ENCODE measurements at regions not wholly inside any gene's neighbourhood (a gene's known extent, or its start where the extent isn't known, plus 50 kb on each side); places are given as distances from the start of the nearest gene placed in this dataset.

DNA sequence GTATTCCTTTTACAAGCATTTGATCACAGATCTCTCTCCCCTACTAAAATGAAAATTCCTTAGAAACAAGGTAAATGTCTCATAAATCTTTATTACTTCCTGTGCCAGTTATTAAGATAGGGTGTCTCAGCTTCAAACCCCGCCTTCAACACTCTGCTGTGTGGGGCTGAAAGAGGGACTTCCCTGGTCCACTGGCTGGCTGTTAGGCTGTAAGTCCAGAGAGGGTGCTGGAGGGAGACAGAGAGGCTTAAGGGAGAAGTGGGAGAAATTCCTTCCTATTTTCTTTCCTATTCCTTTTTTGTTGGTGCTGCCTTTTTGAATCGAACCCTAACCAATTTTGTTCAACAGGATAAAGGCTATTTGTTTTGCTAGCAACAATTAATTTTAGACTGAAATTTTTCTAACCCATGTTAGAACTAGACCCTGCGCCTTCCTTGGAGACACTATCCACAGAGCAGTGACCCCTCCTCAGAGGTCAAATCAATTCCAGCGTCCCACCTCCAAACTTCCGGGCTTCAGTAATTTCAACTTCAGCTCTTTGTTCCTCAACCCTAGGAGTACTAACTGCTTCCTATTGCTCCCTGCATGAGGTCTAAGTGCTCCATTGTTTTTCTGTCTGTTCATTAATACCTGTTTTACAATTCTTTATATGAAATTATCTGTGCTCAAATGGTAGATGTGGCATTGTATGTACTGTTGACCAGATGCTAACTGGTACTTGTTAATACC is 207.5 kb upstream of the OPRM1 start:
- Histone ChIP-seq H3K4me1 (no peaks in the 10 kb centered on the region), H3K27ac (no peak overlapping the region), H3K4me3 (no peak overlapping the region), H3K9me3 (no peaks in the 10 kb centered on the region), H3K9ac (ENCODE audit: low read depth in 2 of 2, low read length in 2 of 2) (no peak overlapping the region), H3K36me3 (no peaks in the 10 kb centered on the region), H3K27me3 (no peaks in the 10 kb centered on the region)
- intact Hi-C loops (cut with DNase I), result no loop called here
- DNase-seq, result no peak
- TF ChIP-seq, protein P1, sequence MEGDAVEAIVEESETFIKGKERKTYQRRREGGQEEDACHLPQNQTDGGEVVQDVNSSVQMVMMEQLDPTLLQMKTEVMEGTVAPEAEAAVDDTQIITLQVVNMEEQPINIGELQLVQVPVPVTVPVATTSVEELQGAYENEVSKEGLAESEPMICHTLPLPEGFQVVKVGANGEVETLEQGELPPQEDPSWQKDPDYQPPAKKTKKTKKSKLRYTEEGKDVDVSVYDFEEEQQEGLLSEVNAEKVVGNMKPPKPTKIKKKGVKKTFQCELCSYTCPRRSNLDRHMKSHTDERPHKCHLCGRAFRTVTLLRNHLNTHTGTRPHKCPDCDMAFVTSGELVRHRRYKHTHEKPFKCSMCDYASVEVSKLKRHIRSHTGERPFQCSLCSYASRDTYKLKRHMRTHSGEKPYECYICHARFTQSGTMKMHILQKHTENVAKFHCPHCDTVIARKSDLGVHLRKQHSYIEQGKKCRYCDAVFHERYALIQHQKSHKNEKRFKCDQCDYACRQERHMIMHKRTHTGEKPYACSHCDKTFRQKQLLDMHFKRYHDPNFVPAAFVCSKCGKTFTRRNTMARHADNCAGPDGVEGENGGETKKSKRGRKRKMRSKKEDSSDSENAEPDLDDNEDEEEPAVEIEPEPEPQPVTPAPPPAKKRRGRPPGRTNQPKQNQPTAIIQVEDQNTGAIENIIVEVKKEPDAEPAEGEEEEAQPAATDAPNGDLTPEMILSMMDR (IDR thresholded peaks at IDR 0.05), result no peak

DNA sequence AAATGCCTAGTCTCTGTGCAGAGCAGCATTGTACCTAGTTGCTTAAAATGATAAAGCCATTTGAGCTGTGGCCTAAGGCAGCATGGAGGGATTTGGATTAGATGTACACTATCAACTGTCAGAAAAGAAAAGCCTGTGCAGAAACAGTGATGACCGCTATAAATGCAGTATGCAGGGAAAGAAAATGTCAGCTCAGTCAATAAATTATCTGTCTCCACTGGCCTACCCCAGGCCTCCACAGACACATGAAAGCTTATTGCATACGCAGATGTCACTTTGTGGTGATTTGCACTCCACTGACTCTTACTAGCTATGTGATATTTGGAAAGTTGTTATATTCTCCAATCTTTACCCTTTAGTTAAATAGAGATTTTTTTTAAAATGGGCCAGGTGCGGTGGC is 221.9 kb upstream of the OPRM1 start:
- Histone ChIP-seq H3K9me3 (no peaks in the 10 kb centered on the region), H3K27me3 (no peaks in the 10 kb centered on the region), H3K36me3 (no peaks in the 10 kb centered on the region), H3K4me3 (no peak overlapping the region), H3K4me1 (no peaks in the 10 kb centered on the region), H3K27ac (no peak overlapping the region), H3K9ac (ENCODE audit: low read depth in 2 of 2, low read length in 2 of 2) (no peak overlapping the region)
- intact Hi-C loops (cut with DNase I), result no loop called here
- TF ChIP-seq, protein P1 (IDR thresholded peaks at IDR 0.05), result no peak
- DNase-seq, result no peak

DNA sequence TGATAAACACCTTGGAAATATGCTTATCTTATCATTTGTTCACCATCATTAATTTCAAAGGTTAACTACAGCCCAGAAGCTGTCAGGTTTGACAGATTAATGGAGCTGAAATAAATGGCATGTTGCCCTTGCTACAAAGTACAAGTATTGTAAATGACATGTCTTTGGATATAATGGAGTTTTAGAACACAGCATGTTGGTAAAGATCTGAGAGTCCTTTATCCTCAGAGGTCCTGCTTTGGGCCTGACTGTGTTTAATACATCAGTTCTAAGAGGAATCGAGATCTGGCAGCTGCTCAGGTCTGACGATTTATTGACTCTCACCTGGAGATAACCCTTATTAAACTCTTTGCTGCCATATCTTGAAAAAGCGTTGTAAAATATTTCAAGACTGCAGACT is 222.7 kb upstream of the OPRM1 start:
- no peak overlapping the region for H3K27ac ChIP-seq
- no peaks in the 10 kb centered on the region for H3K4me1 ChIP-seq
- no peaks in the 10 kb centered on the region for H3K27me3 ChIP-seq
- no peak for DNase-seq
- intact Hi-C loops (cut with DNase I), result no loop called here
- TF ChIP-seq, protein P1 (IDR thresholded peaks at IDR 0.05), result no peak
- no peak overlapping the region for H3K9ac ChIP-seq (ENCODE audit: low read depth in 2 of 2, low read length in 2 of 2)
- no peaks in the 10 kb centered on the region for H3K9me3 ChIP-seq
- no peaks in the 10 kb centered on the region for H3K36me3 ChIP-seq
- no peak overlapping the region for H3K4me3 ChIP-seq

DNA sequence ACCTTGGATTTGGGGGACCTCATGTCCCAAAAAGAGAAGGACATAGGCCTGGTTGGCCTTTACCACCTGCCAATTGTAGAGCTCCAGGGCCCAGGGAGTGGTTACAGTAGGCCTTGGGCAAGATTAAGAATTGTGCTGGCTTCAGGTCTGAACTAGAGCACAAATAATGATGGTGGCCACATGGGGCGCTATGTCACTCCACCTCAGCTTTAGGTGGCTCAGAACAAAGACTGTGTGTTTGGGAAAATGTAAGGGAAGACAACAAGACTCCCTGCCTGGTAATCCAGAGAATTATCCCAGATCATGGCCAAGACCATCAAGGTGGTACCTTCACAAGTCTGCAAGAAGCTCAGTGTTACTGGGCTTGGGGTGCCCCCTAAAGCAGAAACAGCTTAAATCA is 224.9 kb upstream of the OPRM1 start:
- no peaks in the 10 kb centered on the region for H3K36me3 ChIP-seq
- intact Hi-C loops (cut with DNase I), result no loop called here
- TF ChIP-seq, protein P1 (IDR thresholded peaks at IDR 0.05), result no peak
- DNase-seq, result no peak
- H3K27ac ChIP-seq, result no peak overlapping the region
- H3K27me3 ChIP-seq, result no peaks in the 10 kb centered on the region
- no peak overlapping the region for H3K4me3 ChIP-seq
- no peak overlapping the region for H3K9ac ChIP-seq (ENCODE audit: low read depth in 2 of 2, low read length in 2 of 2)
- no peaks in the 10 kb centered on the region for H3K4me1 ChIP-seq
- H3K9me3 ChIP-seq, result no peaks in the 10 kb centered on the region

DNA sequence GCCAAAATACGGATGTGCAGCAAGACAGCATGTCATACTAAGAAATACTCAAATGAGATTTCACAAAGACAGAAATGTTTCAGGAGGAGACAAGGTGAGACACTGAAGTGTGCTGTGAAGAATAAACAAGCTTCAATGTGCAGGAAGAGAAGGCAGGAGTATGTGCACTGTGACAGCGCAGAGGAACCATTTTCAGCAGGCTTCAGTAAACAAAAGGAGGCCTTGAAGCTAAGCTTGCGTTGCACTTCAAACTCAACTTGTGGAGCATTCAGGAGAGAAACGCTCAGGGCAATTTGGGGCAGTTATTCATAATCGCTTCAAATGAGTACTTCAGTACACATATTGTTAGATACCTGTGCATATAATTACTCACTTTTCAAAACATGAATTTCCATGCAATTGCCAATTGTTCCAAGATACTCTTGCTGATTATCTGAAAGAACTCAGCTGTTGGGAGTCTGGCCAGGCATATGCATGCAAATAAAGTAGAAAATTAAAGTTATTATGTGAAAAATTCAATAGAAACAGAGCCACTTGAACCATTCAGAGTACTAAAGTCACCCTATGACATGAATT is 234.2 kb upstream of the OPRM1 start:
- no peak overlapping the region for H3K9ac ChIP-seq (ENCODE audit: low read depth in 2 of 2, low read length in 2 of 2)
- H3K36me3 ChIP-seq, result no peaks in the 10 kb centered on the region
- TF ChIP-seq, protein P1 (IDR thresholded peaks at IDR 0.05), result no peak
- no peak overlapping the region for H3K27ac ChIP-seq
- H3K9me3 ChIP-seq, result no peaks in the 10 kb centered on the region
- H3K4me1 ChIP-seq, result no peaks in the 10 kb centered on the region
- no peak overlapping the region for H3K4me3 ChIP-seq
- intact Hi-C loops (cut with DNase I), result no loop called here
- no peaks in the 10 kb centered on the region for H3K27me3 ChIP-seq
- no peak for DNase-seq
